ENCODE measurements at regions not wholly inside any gene's neighbourhood (a gene's known extent, or its start where the extent isn't known, plus 50 kb on each side); places are given as distances from the start of the nearest gene placed in this dataset.
A peak's percentile ranks its signal among the peaks of the same experiment; 100 is the strongest.
"Not testable (repeated sequence)": the region's sequence is repeated elsewhere in the genome, so short reads cannot be mapped to it uniquely, and the experiment has no call there.

- H2AFZ ChIP-seq (ENCODE audit: low read depth, low read length) = no peak overlapping the region
- no peaks in the 10 kb centered on the region for H3K27me3 ChIP-seq (ENCODE audit: insufficient read depth, low read length)
- H3K4me3 ChIP-seq (ENCODE audit: low read length) = no peak overlapping the region
- no peaks in the 10 kb centered on the region for H3K36me3 ChIP-seq (ENCODE audit: insufficient read depth, low read length)
- H3K9me3 ChIP-seq (ENCODE audit: low read length) = no peaks in the 10 kb centered on the region
- H3K4me1 ChIP-seq (ENCODE audit: insufficient read depth, low read length) = no peaks in the 10 kb centered on the region
Observed at GRCh38 chr4:117014236-117014635, 71.1 kb downstream of the TRAM1L1 start.

DNA sequence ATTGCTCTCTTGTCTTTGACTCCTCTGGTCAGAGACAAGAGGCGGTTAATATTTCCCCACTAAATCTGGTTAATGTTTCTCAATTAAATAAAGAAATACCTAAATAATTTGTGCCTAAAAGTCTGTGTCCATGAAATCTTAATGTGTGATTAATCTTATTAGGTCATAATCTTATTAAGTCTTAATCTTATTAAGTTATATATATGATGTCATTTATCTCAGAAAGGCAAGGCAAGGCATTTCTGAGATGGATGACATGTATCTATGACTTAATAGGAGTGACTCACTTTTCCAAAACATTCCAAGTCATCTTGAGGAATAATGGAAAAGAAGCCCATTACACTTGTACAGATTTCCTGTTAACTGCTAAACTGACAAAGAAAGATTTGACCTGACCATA is 74.7 kb downstream of the TRAM1L1 start:
- H3K9me3 ChIP-seq (ENCODE audit: low read length) = no peaks in the 10 kb centered on the region
- no peaks in the 10 kb centered on the region for H3K36me3 ChIP-seq (ENCODE audit: insufficient read depth, low read length)
- H3K4me3 ChIP-seq (ENCODE audit: low read length) = no peak overlapping the region
- H3K27me3 ChIP-seq (ENCODE audit: insufficient read depth, low read length) = no peaks in the 10 kb centered on the region
- H2AFZ ChIP-seq (ENCODE audit: low read depth, low read length) = no peak overlapping the region
- no peaks in the 10 kb centered on the region for H3K4me1 ChIP-seq (ENCODE audit: insufficient read depth, low read length)

GRCh38 chr4:117001077-117001476 is 84.3 kb downstream of the TRAM1L1 start:
- Histone ChIP-seq H3K36me3 (ENCODE audit: insufficient read depth, low read length) (no peaks in the 10 kb centered on the region), H2AFZ (ENCODE audit: low read depth, low read length) (no peak overlapping the region), H3K9me3 (ENCODE audit: low read length) (no peaks in the 10 kb centered on the region), H3K27me3 (ENCODE audit: insufficient read depth, low read length) (no peaks in the 10 kb centered on the region), H3K4me3 (ENCODE audit: low read length) (no peak overlapping the region), H3K4me1 (ENCODE audit: insufficient read depth, low read length) (peaks cover 4% of the 10 kb centered on the region)

DNA sequence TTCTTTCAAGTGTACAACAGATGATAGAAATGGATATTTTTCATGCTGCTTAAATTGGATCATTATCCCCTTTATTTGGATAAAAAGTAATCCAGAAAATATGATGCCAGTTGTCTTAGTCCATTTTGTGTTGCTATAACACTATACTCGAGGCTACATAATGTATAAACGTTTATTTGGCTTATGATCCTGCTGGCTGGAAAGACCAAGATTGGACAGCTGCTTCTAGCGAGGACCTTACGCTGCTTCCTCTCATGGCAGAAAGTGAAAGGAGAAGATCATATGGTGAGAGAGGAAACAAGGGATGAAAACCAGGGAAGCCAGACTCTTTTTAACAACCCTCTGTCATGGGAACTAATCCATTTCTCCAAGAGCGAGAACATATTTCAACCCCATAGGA is 102.7 kb downstream of the TRAM1L1 start:
- Histone ChIP-seq H2AFZ (ENCODE audit: low read depth, low read length) (no peak overlapping the region), H3K4me1 (ENCODE audit: insufficient read depth, low read length) (peaks cover 13% of the 10 kb centered on the region), H3K36me3 (ENCODE audit: insufficient read depth, low read length) (no peaks in the 10 kb centered on the region), H3K27me3 (ENCODE audit: insufficient read depth, low read length) (no peaks in the 10 kb centered on the region), H3K9me3 (ENCODE audit: low read length) (no peaks in the 10 kb centered on the region), H3K4me3 (ENCODE audit: low read length) (no peak overlapping the region)

DNA sequence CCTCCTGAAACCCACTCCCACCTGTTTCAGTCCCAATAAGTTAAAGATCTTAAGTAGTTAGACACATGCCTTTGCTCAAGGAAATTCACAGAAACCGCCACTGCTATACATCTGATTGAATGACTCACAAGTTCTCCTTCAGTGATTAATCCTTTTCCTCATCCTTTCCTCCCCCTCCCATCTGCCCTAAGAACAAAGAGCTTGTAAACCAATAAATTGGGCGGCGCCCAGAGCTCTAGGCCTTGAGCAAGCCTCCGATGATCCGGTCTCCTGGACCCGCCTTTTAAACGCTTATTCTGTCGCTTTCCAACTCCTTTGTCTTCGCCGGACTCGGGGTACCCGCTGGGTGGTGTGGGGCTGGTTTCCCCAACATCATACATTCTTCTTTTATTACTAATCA is 104.9 kb downstream of the TRAM1L1 start:
- H3K27me3 ChIP-seq (ENCODE audit: insufficient read depth, low read length); H3K4me3 ChIP-seq (ENCODE audit: low read length); H3K9me3 ChIP-seq (ENCODE audit: low read length); H3K36me3 ChIP-seq (ENCODE audit: insufficient read depth, low read length); H2AFZ ChIP-seq (ENCODE audit: low read depth, low read length): not testable (repeated sequence)
- H3K4me1 ChIP-seq (ENCODE audit: insufficient read depth, low read length) = peaks cover 13% of the 10 kb centered on the region

DNA sequence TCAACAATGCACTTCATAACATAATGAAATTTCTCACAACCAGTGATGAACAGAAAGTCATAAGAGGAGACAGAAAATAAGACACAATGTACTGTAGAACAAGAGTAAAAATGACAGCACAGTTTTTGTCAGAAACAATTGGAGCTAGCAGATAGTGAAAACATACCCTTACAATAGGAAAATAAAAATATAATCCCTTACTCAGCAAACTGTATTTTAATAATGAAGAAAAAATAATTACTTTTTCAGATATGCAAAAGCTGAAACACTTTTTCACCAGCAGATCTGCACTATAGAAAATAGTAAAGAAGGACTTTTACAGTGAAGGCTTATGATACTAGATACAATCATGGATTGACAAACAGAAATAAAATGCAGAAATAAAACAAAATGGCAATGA is 126.3 kb downstream of the TRAM1L1 start:
- Histone ChIP-seq H3K9me3 (ENCODE audit: low read length) (no peaks in the 10 kb centered on the region), H2AFZ (ENCODE audit: low read depth, low read length) (no peak overlapping the region), H3K4me1 (ENCODE audit: insufficient read depth, low read length) (no peaks in the 10 kb centered on the region), H3K27me3 (ENCODE audit: insufficient read depth, low read length) (no peaks in the 10 kb centered on the region), H3K36me3 (ENCODE audit: insufficient read depth, low read length) (no peaks in the 10 kb centered on the region), H3K4me3 (ENCODE audit: low read length) (no peak overlapping the region)

GRCh38 chr4:116953947-116954346 is 131.4 kb downstream of the TRAM1L1 start:
- H3K9me3 ChIP-seq (ENCODE audit: low read length) = no peaks in the 10 kb centered on the region
- H3K4me3 ChIP-seq (ENCODE audit: low read length) = no peak overlapping the region
- no peaks in the 10 kb centered on the region for H3K36me3 ChIP-seq (ENCODE audit: insufficient read depth, low read length)
- H3K27me3 ChIP-seq (ENCODE audit: insufficient read depth, low read length) = no peaks in the 10 kb centered on the region
- H3K4me1 ChIP-seq (ENCODE audit: insufficient read depth, low read length) = no peaks in the 10 kb centered on the region
- H2AFZ ChIP-seq (ENCODE audit: low read depth, low read length) = no peak overlapping the region

- H3K4me1 ChIP-seq (ENCODE audit: insufficient read depth, low read length) = no peaks in the 10 kb centered on the region
- no peak overlapping the region for H2AFZ ChIP-seq (ENCODE audit: low read depth, low read length)
- H3K36me3 ChIP-seq (ENCODE audit: insufficient read depth, low read length) = no peaks in the 10 kb centered on the region
- no peaks in the 10 kb centered on the region for H3K27me3 ChIP-seq (ENCODE audit: insufficient read depth, low read length)
- H3K9me3 ChIP-seq (ENCODE audit: low read length) = no peaks in the 10 kb centered on the region
- no peak overlapping the region for H3K4me3 ChIP-seq (ENCODE audit: low read length)
Observed at GRCh38 chr4:116952530-116953136, 132.7 kb downstream of the TRAM1L1 start.

DNA sequence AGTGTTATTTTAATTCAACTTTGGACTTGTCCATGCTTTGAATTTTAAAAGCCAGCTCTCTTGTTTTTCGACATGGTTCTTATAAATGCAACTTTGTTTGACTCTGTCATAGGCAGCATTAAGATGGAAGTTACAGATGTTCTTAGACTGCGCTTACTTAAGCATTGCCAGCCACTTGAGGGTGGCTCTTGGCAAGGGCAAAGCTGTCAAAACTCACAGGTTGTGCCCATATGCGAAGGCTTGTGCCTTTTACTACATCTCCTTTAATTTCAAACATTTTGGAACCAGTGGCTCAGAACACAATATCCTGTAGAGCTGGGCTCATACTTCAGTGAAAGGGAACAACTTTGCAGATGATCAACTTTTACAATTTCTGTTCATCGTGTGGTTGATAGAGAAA is 135.5 kb downstream of the TRAM1L1 start:
- Histone ChIP-seq H2AFZ (ENCODE audit: low read depth, low read length) (no peak overlapping the region), H3K4me1 (ENCODE audit: insufficient read depth, low read length) (no peaks in the 10 kb centered on the region), H3K4me3 (ENCODE audit: low read length) (no peak overlapping the region), H3K27me3 (ENCODE audit: insufficient read depth, low read length) (no peaks in the 10 kb centered on the region), H3K36me3 (ENCODE audit: insufficient read depth, low read length) (no peaks in the 10 kb centered on the region), H3K9me3 (ENCODE audit: low read length) (no peaks in the 10 kb centered on the region)

GRCh38 chr4:116942315-116942714 is 143.1 kb downstream of the TRAM1L1 start:
- Histone ChIP-seq H3K9me3 (ENCODE audit: low read length) (no peaks in the 10 kb centered on the region), H3K4me1 (ENCODE audit: insufficient read depth, low read length) (no peaks in the 10 kb centered on the region), H3K36me3 (ENCODE audit: insufficient read depth, low read length) (no peaks in the 10 kb centered on the region), H3K27me3 (ENCODE audit: insufficient read depth, low read length) (no peaks in the 10 kb centered on the region), H2AFZ (ENCODE audit: low read depth, low read length) (no peak overlapping the region), H3K4me3 (ENCODE audit: low read length) (no peak overlapping the region)

DNA sequence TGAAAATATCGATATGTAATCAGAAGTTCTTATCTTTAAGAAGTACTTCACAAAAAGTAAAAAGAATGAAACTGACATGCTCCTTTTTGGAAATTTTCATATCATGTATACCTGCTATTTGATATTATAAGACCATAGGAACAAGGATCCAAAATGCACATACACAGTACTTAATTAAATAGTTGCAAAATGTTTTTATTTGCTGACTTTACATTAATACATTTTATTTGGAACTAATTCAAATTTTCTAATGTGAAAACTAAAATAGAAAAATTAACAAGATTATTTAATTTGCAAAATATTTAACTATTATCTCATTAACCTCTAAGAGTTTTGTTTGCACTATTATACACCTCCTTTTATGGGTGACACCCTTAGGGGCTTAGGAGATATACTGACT is 155.0 kb downstream of the TRAM1L1 start:
- Histone ChIP-seq H3K27me3 (ENCODE audit: insufficient read depth, low read length) (peaks cover 3% of the 10 kb centered on the region), H2AFZ (ENCODE audit: low read depth, low read length) (no peak overlapping the region), H3K4me3 (ENCODE audit: low read length) (no peak overlapping the region), H3K36me3 (ENCODE audit: insufficient read depth, low read length) (no peaks in the 10 kb centered on the region), H3K4me1 (ENCODE audit: insufficient read depth, low read length) (no peaks in the 10 kb centered on the region), H3K9me3 (ENCODE audit: low read length) (no peaks in the 10 kb centered on the region)

DNA sequence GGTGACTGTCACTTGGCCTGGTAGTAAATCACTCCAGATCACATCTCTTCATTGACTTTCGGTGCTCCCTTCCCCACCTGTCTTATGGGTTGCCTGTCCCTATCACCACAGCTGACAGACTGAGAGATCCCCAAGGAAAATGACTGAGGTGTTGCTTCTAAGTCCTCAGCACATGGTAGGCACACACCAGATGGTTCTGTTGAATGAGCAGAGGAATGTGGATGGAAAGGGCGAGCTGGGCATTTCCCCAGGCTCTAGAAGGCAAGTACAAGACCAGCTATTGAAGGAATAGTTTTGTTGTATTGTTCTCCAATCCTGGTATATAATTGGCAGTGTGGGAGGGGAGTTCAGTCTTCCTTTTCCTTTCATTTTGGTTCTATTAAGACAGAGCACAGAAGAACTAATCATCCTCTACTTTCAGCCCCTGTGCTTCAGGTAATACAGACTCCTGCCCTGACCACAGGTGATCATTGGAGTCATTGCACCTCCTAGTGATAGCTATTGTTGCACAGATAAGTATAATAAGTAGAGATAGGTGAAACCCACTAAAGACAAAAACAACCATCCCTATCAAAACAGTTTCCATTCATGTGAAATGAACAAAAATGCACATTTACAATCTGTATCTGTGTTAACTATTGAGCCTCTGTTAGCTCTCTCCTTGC is 158.6 kb downstream of the TRAM1L1 start:
- Histone ChIP-seq H3K4me3 (ENCODE audit: low read length) (no peak overlapping the region), H3K36me3 (ENCODE audit: insufficient read depth, low read length) (no peaks in the 10 kb centered on the region), H3K4me1 (ENCODE audit: insufficient read depth, low read length) (no peaks in the 10 kb centered on the region), H3K9me3 (ENCODE audit: low read length) (no peaks in the 10 kb centered on the region), H2AFZ (ENCODE audit: low read depth, low read length) (no peak overlapping the region), H3K27me3 (ENCODE audit: insufficient read depth, low read length) (peaks cover 3% of the 10 kb centered on the region)

- Histone ChIP-seq H3K4me3 (ENCODE audit: low read length) (peak overlapping the region; percentile 36), H3K27me3 (ENCODE audit: insufficient read depth, low read length) (peaks cover 3% of the 10 kb centered on the region), H3K4me1 (ENCODE audit: insufficient read depth, low read length) (no peaks in the 10 kb centered on the region)
Observed at GRCh38 chr4:116925900-116926457, 159.4 kb downstream of the TRAM1L1 start.

GRCh38 chr4:116923389-116923788 is 162.0 kb downstream of the TRAM1L1 start:
- no peak overlapping the region for H3K4me3 ChIP-seq (ENCODE audit: low read length)
- no peak overlapping the region for H2AFZ ChIP-seq (ENCODE audit: low read depth, low read length)
- no peaks in the 10 kb centered on the region for H3K36me3 ChIP-seq (ENCODE audit: insufficient read depth, low read length)
- no peaks in the 10 kb centered on the region for H3K4me1 ChIP-seq (ENCODE audit: insufficient read depth, low read length)
- no peaks in the 10 kb centered on the region for H3K9me3 ChIP-seq (ENCODE audit: low read length)
- H3K27me3 ChIP-seq (ENCODE audit: insufficient read depth, low read length) = peaks cover 3% of the 10 kb centered on the region

More at GRCh38 chr4:116925900-116926457, 159.4 kb downstream of the TRAM1L1 start:
- Histone ChIP-seq H2AFZ (ENCODE audit: low read depth, low read length) (peak overlapping the region; percentile 61), H3K9me3 (ENCODE audit: low read length) (no peaks in the 10 kb centered on the region), H3K36me3 (ENCODE audit: insufficient read depth, low read length) (no peaks in the 10 kb centered on the region)

Data from neuron (in vitro differentiated cells).